HG02623 (cell line): ENCODE measurements at regions not wholly inside any gene's neighbourhood (a gene's known extent, or its start where the extent isn't known, plus 50 kb on each side); places are given as distances from the start of the nearest gene placed in this dataset.
"Not testable (repeated sequence)": the region's sequence is repeated elsewhere in the genome, so short reads cannot be mapped to it uniquely, and the experiment has no call there.

Experiments
- ATAC-seq: cut with Tn5 transposase; IDR thresholded peaks from one replicate; pipeline ENCODE4 v1.9.1; 2021; ENCODE audit warnings: moderate library complexity; ENCODE audit not compliant: unreplicated experiment

DNA sequence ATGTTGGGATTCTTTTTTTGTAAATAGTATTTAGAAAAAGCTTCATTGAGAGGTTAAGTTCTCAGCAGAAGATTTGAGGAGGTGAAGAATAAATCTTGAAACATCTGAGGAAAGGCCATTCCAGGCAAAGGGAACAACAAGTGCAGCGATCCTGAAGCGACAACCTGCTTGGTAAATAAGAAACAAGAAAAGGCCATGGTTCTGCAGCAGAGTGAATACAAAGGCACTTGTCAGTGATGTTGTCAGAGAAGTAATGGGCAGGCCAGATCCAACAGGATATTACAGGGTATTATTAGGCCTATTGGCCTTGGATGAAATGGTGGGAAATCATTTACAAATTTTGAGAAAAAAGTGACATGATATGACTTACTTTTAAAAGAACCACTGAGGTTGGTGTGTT, 960.0 kb downstream of the PLA2G4A start:
- ATAC-seq, result no peak

DNA sequence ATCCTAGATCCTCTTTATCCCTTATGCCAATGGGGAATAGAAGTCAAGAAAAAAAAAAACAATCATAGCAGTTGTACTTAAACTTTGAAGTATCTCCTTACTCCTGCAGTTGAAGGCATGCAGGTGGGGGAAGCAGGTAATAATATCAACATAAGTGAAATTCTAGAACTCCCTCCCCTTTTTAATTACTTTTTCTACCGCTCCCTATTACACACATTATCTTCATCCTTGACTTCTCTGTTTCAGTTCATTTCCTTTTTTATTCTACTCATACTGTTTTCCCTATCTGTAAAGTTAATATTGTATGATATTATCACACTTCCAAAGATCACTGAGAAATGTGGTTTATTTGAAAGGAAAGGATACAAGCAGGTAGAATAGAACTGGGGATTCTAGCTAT, 962.0 kb downstream of the PLA2G4A start:
- ATAC-seq, result no peak

DNA sequence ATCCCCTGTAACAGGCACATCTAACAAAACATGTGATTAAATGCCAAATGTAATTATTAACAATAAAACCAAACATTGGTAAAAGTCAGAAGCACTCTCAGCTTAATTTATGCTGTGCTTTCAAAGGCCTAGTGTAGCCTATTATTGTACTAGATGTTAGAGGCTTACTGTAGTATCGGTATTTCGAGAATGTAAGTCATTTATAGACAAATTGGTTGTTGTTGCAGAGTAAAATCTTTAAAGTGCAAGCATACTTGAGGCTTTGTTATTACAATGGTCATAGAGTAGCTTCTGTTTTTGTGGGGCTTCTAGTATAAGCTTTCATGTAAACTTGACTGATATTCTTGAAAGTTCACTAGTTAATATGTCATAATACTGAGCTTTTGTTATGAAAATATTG, 965.8 kb downstream of the PLA2G4A start:
- ATAC-seq, result no peak

DNA sequence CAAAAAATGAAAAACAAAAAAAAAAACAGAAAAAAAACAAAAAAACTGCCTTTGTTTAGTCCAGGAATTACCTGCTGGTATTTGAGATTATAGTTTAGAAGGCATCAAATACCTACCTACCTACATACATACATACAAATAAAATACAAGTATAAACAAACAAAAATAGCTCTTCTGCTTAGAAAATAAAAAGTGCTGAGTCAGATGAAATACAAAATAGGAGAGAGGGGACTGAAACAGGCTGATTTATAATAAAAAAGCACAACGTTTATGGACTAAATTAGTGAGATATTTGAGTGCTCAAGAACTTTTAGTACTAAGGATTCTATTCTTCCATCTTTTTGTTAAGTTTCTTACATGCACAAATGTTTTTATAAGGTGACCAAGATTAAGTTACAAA, 980.8 kb downstream of the PLA2G4A start:
- ATAC-seq, result no peak

DNA sequence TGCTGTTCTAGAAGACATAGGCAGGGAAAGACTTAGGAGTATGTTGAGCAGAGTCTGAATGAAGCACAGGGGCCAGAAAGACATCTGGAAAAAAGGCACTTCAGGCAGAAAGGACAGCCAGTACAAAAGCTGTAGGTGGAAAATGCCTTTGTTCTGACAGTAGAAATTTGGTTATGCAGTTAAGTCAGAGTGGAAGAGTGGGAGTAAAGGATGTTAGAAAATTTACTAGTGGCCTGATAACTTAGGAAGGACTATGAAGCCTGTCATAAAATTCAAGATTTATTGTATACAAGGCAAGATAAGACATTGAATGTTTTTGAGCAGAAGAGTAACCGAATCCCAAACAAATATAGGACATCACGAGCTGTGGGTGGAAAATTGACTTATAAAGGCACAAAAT, 987.9 kb downstream of the PLA2G4A start:
- ATAC-seq, result no peak

DNA sequence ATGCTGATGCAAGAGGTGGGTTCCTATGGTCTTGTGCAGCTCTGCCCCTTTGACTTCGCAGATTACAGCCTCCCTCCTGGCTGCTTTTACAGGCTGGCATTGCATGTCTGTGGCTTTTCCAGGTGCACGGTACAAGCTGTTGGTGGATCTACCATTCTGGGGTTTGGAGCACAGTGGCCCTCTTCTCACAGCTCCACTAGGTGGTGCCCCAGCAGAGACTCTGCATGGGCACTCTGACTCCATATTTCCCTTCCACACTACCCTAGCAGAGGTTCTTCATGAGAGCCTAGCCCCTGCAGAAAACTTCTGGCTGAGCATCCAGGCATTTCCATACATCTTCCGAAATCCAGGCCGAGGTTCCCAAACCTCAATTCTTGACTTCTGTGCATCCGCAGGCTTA, 989.0 kb downstream of the PLA2G4A start:
- no peak for ATAC-seq

DNA sequence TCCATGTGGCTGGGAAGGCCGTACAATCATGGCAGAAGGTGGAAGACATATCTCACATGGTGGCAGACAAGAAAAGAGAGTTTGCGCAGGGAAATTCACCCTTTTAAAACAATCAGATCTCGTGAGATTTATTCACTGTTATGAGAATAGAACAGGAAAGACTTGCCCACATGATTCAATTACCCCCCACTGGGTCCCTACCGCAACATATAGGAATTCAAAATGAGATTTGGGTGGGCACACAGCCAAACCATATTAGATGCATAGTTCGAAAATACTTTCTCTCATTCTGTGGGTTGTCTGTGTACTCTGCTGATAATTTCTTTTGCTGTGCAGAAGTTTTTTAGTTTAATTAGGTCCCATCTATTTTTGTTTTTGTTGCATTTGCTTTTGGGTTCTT, 990.3 kb downstream of the PLA2G4A start:
- ATAC-seq, result no peak

DNA sequence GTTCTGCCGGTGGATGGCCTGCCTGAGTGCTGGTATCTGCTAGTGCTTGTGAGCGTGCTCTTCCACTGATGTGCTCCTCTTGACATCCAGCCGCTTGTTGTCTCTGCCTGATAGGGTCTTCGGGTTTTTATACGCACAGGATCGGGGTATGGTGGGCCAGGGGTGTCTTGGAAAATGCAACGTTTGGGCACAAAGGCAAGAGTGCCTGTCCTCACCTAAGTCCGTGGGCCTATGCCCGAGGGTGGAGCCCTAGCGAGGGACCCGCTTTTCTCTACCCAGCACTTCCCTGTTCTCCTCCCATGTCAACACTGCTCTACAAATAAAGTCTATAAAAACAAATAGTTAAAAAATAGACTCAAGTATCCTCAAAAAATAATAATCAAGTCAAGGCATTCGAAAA, 1007.8 kb downstream of the PLA2G4A start:
- no peak for ATAC-seq

DNA sequence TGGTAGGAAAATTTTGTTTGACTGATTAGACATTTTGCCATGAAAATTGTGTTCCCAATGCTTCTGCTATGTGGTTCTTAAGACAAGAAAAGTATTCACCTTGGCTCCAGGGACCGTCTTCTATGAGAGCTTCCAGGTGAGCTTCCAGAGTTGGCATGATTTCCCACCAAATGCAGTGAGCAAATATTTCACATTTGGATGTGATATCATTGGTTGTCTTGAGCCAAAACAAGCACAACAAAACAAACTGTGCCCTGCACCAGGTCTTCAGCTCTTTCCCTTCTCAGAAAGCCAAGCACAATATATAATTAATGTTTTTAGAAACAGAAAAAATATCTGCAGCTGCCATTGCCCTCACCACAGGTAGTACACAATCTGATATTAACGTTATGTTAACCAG, 1009.0 kb downstream of the PLA2G4A start:
- no peak for ATAC-seq

DNA sequence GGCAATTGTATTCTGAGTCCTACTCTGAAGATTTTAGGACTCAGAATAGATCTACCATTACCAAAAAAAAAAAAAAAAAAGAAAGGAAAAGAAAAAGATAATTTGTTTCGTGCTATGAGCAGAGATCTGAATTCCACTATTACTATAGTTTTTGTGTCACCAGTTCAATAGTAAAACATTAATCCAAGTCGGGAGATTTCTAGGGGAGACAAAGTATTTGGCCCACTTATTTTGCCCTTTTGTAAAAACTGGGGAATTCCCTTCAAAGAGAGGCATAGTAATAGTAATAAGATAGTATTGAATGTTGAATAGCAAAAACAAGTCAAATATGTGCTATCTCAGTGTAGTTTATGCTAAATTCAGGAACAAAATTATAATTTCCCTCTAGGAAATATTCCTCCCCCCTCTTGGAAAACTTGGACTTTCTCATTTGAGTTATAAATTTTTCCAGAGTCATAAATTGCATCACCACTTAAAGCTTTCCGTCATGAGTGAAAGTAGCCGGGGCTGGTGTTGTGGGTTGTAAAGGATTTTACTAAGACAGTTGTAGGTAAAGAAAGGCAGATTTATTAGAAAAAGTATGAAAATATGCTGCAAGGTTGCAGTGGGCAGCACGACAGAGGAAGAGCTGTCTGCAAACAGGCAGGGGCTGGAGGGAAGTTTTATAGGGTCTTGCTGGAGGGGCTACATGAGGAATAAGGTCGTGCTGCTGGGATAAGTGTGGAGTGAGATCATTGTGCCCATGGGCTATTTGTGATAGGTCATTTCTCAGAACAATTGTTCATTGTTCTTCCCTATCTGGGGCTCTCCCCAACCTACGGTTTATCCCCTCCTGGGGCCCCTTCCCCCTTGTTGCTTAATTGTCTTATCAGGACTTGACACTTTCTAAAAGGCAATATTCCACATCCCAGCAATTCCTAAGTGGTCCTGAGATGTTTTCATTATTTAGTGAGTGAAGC, 1009.9 kb downstream of the PLA2G4A start:
- ATAC-seq, result no peak

DNA sequence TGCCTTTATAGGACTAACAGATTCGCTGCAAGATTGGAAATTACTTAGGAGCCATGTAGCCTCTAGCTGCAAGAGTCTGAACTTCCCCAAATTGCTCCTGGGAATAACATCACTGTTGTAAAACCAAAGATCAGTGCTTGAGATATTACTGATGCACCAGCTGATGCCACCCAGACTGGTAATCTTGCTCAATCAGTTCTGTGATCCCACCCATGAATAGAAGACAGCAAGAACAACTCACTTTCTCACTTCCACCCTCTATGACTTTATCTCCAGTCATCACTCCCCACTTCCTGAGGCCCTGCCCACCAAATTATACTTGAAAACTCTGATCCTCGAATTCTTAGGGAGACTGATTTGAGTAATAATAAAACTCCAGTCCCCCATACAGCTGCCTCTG, 1011.1 kb downstream of the PLA2G4A start:
- no peak for ATAC-seq

DNA sequence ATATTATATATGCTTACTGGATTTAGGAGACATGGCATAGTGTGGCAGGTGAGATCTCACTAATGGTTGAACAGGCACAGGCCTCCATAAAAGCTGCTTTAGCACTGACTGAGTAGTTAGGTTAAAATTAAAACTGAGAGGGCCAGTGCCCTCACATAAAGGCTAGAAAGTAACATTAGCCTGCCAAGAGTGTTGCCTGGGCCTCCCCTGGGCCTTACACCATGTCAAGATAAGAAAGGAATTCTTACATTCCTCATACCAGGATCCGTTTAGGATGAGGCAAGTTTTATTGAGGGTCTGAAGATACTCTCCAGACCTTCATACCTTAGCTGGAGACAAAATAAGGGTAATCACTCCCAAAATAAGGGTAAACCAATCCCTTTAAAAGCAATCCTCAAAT, 1011.8 kb downstream of the PLA2G4A start:
- no peak for ATAC-seq

DNA sequence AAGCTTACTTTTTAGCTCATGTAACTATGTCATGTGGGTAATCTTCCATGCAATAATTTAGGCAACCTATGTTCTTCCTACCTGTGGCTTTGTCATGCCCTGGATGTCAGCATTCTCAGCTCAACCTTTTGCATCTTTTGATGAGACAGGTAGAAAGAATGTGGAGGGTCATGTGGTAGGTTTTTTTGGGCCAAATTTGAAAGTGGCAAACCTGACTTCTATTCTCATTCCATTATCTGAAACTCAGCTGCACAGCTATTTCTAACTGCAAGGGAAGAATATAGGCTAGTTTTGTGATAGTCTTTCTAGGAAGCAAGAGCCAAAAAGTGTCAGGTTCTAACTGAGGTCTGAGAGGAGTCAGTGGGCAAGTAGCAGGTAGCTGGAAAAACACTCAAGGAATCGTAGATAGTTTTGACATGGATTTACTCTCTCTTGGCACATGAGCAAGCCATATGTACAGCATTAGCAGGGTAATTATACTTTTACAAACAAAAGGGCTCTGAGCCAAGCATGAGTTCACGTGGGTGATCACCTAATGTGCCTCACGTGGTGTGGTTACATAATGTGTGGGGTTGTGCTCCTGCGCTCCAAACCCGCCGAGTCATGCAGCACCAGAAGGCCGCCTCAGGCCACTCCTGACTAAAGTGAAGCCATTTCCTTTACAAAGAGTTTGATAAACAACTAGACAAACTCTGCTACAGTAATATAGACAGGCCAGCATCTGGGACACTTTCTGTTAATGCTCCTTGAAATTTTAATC, 1013.8 kb downstream of the PLA2G4A start:
- no peak for ATAC-seq

DNA sequence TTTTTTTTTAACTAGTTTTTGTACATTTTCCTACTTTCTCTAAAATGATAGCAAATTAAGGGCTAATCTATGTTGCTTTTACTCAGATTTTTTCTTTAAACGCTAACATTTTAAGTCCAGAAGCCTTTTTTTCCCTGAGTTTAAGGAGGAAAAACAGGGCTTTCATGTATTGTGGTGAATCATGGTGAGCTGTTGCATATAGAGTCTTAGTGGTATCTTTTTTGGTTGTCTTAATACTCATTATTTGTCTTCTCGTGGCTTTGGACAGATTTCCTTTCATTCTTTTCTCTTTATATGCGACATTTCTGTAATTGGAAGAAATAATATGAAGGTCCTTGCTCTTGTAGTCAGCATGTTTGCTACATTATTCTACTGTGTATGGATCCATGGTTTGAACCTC, 1015.6 kb downstream of the PLA2G4A start:
- ATAC-seq, result no peak

DNA sequence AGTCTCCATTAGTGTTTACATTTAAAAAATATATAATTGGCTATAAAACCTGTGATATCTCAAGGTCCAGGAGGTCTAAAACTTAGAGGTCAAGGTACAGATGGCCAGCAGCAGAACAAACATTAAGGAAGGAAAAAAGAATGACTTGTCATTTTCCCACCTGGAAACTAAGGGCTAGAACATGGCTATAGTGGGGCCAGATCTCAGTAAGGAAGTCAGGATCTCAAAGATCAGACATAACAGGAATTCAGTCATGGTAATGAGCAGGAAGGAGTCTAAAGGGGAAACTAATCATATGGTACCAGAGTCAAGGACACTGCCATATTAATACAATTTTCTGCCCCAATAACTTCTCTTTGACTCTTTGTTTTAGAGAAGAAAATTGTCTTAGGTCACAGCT, 1018.8 kb downstream of the PLA2G4A start:
- no peak for ATAC-seq

DNA sequence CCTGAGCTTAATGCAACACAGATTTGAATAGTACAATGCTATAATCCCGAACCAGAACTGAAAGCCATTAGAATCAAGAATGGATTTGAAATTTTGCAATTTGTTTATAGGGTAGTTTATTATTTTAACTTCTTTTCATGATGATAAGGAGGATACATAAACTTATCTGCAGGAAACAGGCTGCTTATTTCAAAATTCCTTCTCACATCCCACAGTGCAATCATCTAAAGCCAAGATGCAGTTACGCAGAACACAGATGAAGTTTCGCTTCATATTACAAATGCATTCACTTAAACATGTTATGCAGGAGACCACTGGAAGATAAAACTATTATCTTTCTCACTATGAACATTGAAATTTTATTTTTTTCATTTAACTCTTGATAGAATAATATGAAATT, 1019.6 kb downstream of the PLA2G4A start:
- no peak for ATAC-seq

DNA sequence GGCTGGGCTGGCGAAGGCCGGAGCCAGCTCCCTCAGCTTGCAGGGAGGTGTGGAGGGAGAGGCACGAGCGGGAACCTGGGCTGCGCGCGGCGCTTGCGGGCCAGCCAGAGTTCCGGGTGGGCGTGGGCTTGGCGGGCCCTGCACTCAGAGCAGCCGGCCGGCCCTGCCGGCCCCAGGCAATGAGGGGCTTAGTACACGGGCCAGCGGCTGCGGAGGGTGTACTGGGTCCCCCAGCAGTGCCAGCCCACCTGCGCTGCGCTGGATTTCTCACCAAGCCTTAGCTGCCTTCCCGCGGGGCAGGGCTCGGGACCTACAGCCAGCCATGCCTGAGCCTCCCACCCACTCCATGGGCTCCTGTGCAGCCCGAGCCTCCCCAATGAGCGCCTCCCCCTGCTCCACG, 1021.4 kb downstream of the PLA2G4A start:
- ATAC-seq, result not testable (repeated sequence)

DNA sequence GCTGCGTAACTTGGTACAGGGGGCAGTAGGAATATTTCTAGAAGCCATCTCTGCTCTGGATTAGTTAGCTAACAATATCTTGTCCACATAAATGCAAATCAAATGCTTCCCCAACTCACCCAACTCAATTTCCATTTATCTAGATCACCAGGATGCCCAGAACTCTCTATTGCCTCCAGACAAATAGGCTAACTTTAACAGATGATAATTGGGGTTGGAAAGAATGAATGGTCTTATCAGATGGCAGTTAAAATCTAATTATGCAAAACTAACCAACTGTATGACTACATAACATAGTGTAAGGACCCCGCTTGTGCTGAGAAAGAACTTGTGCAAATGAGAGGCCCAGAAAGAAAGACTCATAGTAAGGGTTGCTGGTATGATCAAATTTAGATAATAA, 1024.8 kb downstream of the PLA2G4A start:
- ATAC-seq, result no peak

DNA sequence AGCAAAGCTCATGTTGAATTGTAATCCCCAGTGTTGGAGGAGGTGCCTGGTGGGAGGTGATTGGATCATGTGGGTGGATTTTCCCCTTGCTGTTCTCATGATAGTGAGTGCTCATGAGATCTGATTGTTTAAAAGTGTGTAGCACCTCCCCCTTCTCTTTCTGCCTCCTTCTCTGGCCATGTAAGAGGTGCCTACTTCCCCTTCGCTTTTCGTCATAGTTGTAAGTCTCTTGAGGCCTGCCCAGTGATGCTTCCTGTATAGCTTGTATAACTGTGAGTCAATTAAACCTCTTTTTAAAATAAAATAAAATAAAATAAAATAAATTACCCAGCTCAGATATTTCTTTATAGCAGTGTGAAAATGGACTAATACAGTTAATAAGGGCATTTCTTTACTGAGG, 1025.7 kb downstream of the PLA2G4A start:
- no peak for ATAC-seq

DNA sequence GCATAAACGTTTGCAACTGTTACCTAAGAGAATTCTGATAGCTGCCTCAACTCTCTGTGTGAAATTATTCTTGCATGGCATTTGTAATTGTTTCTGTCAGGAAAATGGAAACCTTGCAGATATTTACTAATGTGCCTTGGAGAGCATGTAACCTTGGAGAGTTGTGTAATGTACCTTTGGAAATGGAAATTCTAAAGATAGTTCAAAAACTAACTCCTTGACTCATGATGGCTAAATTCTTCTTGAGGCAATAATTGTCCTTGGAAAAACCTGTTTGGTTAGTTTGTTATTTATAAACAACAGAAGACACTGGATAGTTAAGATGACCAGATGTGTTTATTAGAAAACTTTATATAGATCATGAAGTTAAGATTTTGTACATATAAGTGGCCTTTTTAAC, 1033.8 kb downstream of the PLA2G4A start:
- no peak for ATAC-seq

DNA sequence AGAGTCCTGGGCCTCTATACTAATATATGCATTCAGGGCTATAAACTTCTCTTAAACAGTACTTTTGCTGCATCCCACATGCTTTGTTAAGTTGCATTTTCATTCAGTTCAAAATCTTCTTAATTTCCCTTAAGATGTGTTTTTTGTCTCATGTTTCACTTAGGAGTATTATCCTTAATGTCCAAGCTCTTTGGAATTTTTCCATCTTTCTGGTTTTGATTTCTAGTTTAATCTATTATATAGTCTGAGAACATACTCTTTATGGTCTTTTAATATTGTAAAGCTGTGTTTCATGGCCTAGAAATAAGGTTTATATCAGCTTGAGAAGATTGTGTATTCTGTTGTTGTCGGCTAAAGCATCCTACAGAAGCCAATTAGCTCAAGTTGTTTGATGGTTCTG, 1041.8 kb downstream of the PLA2G4A start:
- no peak for ATAC-seq

DNA sequence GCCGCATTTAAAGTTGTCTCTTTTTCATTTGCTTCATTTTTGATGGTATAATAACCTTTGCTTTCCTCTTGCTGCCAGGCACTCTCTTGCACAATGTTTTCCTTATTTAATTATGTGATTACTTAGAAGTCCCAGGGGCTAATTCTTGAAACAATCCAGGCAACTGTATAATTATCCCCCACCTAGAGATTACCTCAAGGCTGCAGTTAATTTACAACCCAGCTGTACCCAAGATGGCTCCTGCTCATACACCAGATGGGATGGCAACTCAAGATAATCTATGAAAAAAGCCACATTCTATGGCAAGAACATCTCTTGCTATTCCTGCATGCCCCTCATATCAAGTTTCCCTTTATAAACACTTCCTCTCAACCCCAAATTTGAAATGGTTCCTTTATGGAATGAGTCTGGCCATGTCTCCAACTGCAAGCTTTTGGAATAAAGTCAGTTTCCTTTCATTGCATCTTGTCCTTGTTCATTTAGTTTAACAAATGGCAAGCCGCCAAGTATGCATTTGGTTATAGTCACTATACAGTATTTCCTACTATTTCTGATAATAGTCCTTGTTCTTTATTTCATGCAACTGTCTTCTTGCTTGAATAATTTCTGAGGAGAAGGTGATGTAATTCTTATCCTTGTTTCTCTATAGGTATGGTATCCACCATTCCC, 1042.6 kb downstream of the PLA2G4A start:
- no peak for ATAC-seq
